Fibroblast of villous mesenchyme (primary cell): ENCODE measurements at regions not wholly inside any gene's neighbourhood (a gene's known extent, or its start where the extent isn't known, plus 50 kb on each side); places are given as distances from the start of the nearest gene placed in this dataset.

ENCODE experiments used
- DNase-seq: peaks from one replicate; pipeline ENCODE4 v3.0.0-alpha.2; 2010; ENCODE audit warnings: low read depth
- H3K4me3 ChIP-seq: 2 replicates; pipeline ENCODE4 v1.5.1; 2011; ENCODE audit warnings: low read depth, mild to moderate bottlenecking, low read length
- CTCF ChIP-seq: IDR thresholded peaks from 2 replicates; pipeline ENCODE4 v1.5.1; 2012; ENCODE audit warnings: low read depth, mild to moderate bottlenecking, low read length; ENCODE audit not compliant: insufficient read depth

DNA sequence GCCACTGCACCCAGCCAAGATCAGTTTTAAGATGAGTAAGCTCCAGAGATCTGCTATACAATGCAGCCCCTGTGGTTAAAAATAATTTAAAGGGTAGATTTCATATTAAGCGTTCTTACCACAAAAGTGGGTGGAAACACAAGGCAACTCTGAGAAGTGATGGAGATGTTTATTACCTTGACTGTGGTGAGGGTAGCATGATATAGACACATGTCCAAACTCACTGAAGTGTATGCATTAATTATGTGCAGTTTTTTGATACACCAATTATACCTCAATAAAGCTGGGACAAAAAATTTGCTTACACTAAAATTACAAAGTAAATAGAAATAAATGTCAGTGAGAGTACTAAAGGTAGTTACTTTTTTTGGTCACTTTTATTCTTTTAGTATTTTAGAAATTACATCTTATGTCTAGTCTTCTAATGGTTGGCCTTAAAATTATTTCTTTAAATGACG is 696.5 kb downstream of the UQCRFS1 start:
- TF ChIP-seq CTCF = no peak
- no peak overlapping the region for H3K4me3 ChIP-seq
- DNase-seq = no peak

DNA sequence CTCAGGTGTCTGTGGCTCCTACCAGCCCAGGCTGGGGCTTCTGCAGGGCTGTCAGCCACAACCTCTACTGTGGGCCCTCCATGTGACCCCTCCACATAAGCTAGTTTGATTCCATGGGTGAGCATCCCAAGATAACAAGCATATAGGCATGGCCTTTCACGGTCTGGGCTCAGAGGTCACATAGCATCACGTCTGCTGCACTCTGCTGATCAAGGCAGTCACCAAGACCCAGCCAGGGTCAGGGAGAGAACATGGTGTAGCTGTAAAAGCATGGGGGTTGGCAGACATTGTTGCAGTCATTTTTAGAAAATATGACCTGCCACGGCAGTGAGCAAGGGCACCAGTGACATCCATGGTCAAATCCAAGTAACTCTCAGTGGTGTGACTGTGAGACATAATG is 698.8 kb downstream of the UQCRFS1 start:
- no peak for DNase-seq
- H3K4me3 ChIP-seq = no peak overlapping the region
- TF ChIP-seq CTCF = no peak

GRCh38 chr19:28511655-28512054 is 701.3 kb downstream of the UQCRFS1 start:
- H3K4me3 ChIP-seq = no peak overlapping the region
- TF ChIP-seq CTCF = no peak
- DNase-seq = no peak

DNA sequence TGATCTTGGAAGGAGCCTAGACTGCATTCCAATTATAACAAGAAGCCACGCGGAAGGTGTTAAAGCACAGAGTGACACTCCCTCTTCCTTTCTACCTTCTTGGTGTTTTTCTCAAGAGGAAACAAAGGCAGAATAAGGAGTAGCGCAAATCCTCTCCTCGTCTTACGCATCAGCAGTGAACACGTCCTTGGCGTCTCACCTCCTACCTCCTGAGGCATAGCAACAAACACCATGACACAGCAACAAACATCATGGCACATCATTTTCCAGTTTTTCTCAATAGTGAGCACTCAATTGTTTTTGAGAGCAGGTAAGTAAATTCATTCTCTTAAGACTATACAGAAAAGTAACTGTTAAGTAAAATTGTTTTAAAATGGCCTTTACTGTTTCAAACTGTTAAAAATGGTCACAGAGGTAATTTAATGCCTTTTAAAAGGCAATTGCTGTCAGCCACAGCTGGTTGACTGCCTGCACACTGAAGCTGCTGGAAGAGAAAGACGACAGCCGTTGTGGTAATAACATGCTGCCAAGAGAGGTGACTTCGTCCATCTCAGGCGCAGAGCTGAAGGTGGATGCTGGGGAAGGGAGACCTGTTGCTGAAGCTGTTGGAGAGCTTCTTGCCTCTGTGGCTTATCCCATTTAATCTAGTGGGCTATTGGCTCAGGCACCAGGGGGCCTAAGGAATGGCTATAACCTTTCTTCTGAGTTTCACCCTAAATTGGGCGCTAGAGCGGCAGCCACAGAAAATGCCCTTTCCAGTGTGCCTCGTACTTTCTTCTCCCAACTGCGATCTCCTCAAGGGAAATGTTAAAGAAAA is 703.7 kb downstream of the UQCRFS1 start:
- no peak for TF ChIP-seq CTCF
- no peak overlapping the region for H3K4me3 ChIP-seq
- DNase-seq = no peak

GRCh38 chr19:28508666-28509065 is 704.3 kb downstream of the UQCRFS1 start:
- no peak overlapping the region for H3K4me3 ChIP-seq
- no peak for DNase-seq
- no peak for TF ChIP-seq CTCF

DNA sequence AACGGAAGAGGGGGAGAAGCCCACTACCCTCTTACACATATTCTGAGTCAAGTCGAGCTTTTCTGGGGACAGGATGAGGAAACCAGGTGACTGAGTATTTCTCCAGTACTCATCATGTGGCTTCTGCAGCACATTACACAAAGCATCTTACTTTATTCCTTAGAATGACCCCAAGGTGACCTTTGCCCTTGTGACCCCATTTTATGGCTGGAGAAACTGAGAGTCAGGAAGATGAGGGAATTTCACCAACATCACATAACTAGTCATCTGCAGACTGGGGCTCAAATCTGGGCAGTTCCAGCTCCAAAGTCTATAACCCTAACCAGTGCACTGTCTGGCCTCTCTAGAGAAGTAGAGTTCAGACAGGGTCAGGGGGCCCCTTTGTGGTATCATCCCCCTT is 707.0 kb downstream of the UQCRFS1 start:
- no peak for TF ChIP-seq CTCF
- DNase-seq = no peak
- no peak overlapping the region for H3K4me3 ChIP-seq

- H3K4me3 ChIP-seq = no peak overlapping the region
- no peak for TF ChIP-seq CTCF
- no peak for DNase-seq
Measured at GRCh38 chr19:28505134-28505533, 707.8 kb downstream of the UQCRFS1 start.
